Heart right ventricle (tissue), 16 donors: ENCODE measurements at regions not wholly inside any gene's neighbourhood (a gene's known extent, or its start where the extent isn't known, plus 50 kb on each side); places are given as distances from the start of the nearest gene placed in this dataset.

ENCODE experiments used
- ATAC-seq, 8 donors: fragments of 200-7000 bp; cut with Tn5 transposase; one replicate each; pipeline ENCODE4 v1.9.1; 2020; ENCODE audit warnings: mild to moderate bottlenecking in 8 of 8, moderate library complexity in 8 of 8, moderate number of reproducible peaks in 1 of 8
- DNase-seq, 2 donors: peaks; one replicate each; pipeline ENCODE4 v3.0.0-alpha.2; 2020
- H3K27ac ChIP-seq, 10 donors: fragments of 200-600 bp; sonication (generic) in 2 of 10; one replicate each; pipeline versions ENCODE4 v1.5.0 to v1.8.0; 2020 to 2022; ENCODE audit warnings: mild to moderate bottlenecking in 3 of 10
- H3K27me3 ChIP-seq, 7 donors: fragments of 200-600 bp; one replicate each; pipeline ENCODE4 v1.8.0; 2021 to 2022; ENCODE audit warnings: mild to moderate bottlenecking in 2 of 7
- H3K36me3 ChIP-seq, 9 donors: fragments of 200-600 bp; sonication (generic) in 1 of 9; one replicate each; pipeline versions ENCODE4 v1.5.0 to v1.8.0; 2020 to 2022; ENCODE audit warnings: mild to moderate bottlenecking in 2 of 9
- H3K4me1 ChIP-seq, 9 donors: fragments of 200-600 bp; sonication (generic) in 1 of 9; one replicate each; pipeline versions ENCODE4 v1.5.0 to v1.8.0; 2020 to 2022; ENCODE audit warnings: mild to moderate bottlenecking in 4 of 9
- H3K4me3 ChIP-seq, 10 donors: fragments of 200-600 bp; sonication (generic) in 2 of 10; one replicate each; pipeline versions ENCODE4 v1.5.0 to v1.8.0; 2020 to 2022; ENCODE audit warnings: mild to moderate bottlenecking in 7 of 10, moderate library complexity in 2 of 10
- H3K9me3 ChIP-seq, 11 donors: fragments of 200-600 bp in 10 of 11; sonication (generic) in 2 of 11; one replicate each; pipeline versions ENCODE4 v1.5.0 to v1.8.0; 2013 to 2022; ENCODE audit warnings: mild to moderate bottlenecking in 2 of 11, control low read depth in 1 of 11, moderate library complexity in 1 of 11
- WGBS, 2 donors: extraction: QIAGEN DNeasy Blood & Tissue Kit; methylation state at CpG; one replicate each; pipeline ENCODE4 v1.1.7; 2013; ENCODE audit warnings: inconsistent platforms in 1 of 2; 5-methylcytosine and 5-hydroxymethylcytosine counted together
- intact Hi-C, 10 donors: fragments of 100-400 bp; cut with DNase I; formaldehyde crosslinking; loops; one replicate each; pipeline versions ENCODE4 v1.11.1 to v1.14.2; 2022
- TF ChIP-seq, protein P1 (sequence below), 9 donors: fragments of 200-600 bp; sonication (generic) in 2 of 9; IDR thresholded peaks; one replicate each; pipeline versions ENCODE4 v1.5.0 to v1.8.0; 2021 to 2022; ENCODE audit warnings: antibody characterized with exemption in 9 of 9, mild to moderate bottlenecking in 5 of 9, moderate library complexity in 1 of 9
- donor health status: Arrhythmogenic right ventricular cardiomyopathy.
- donor health status: ischemic (EF 13 %, LVEDD 7.1; RV severe dilation, severe dysfunction).
- donor health status: healthy with polysubstance abuse.
- donor health status: DM: no; HTN: yes; CAD: no.
- donor health status: DM: no; HTN: no; CAD: no.
- donor health status: ischemic (EF 25% LVEDD 6.9; RV normal size, moderate dysfunction).
- donor health status: ischemic (EF 25% LVEDD 5.7; RV mildly dilated, moderate dysfunction).
- donor health status: healthy.
- donor health status: DM: yes; HTN: yes; CAD: no.
- donor health status: Ischemic cardiomyopathy.
- donor health status: ischemic (EF 35%, LVEDD 5.7; RV mildly dilated, moderate dysfunction).
- donor health status: nonischemic (EF 11% LVEDD 7.7; RV severe dilation, severe dysfunction).
- donor health status: DM: yes; HTN: yes; CAD: no.
- donor health status: PGD.
- donor health status: ischemic (EF 29% LVEDD 5.4; RV normal size, mild dysfunction).
- donor health status: nonischemic (EF 23%, LVEDD 6.1; RV moderate dilation, normal function).

DNA sequence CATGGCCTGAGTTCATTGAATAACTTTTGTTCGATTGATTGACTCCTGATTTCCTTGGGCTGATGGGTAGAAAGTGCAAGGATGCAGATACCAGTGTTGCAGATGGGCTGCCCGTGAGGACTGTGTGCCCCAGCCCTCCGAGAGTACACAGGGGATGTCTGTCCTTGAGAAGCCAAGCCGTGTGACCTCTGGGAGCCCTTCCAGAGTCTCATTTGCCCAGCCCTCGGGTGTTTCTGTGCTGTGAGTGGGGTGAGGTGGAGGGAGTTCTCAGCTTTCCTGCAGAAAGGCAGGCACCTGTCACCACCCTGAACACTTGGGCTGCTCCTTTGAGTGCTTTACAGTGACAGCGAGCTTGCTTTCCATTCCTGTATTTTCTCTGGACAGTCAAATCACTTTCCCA is 96.4 kb upstream of the CACNA1E start:
- 41 to 50% methylated on average over 6 of the region's 6 CpGs for WGBS, 2 donors
- intact Hi-C loops = no loop called here
- H3K27ac ChIP-seq = no peak overlapping the region

GRCh38 chr1:181387702-181388101 is 95.6 kb upstream of the CACNA1E start:
- no peak for DNase-seq
- H3K27me3 ChIP-seq = peaks cover 0 to 38% (median 11%) of the 10 kb centered on the region in 7 donors
- intact Hi-C loops = no loop called here
- WGBS, 2 donors = 90 to 95% methylated on average over 4 of the region's 4 CpGs
- no peaks in the 10 kb centered on the region for H3K36me3 ChIP-seq
- H3K27ac ChIP-seq = no peak overlapping the region
- no peaks in the 10 kb centered on the region for H3K9me3 ChIP-seq
- H3K4me3 ChIP-seq = no peak overlapping the region
- ATAC-seq = no peak
- TF ChIP-seq, protein P1, sequence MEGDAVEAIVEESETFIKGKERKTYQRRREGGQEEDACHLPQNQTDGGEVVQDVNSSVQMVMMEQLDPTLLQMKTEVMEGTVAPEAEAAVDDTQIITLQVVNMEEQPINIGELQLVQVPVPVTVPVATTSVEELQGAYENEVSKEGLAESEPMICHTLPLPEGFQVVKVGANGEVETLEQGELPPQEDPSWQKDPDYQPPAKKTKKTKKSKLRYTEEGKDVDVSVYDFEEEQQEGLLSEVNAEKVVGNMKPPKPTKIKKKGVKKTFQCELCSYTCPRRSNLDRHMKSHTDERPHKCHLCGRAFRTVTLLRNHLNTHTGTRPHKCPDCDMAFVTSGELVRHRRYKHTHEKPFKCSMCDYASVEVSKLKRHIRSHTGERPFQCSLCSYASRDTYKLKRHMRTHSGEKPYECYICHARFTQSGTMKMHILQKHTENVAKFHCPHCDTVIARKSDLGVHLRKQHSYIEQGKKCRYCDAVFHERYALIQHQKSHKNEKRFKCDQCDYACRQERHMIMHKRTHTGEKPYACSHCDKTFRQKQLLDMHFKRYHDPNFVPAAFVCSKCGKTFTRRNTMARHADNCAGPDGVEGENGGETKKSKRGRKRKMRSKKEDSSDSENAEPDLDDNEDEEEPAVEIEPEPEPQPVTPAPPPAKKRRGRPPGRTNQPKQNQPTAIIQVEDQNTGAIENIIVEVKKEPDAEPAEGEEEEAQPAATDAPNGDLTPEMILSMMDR (IDR thresholded peaks at IDR 0.05) = no peak
- peaks cover 0 to 10% (median 0%) of the 10 kb centered on the region in 9 donors for H3K4me1 ChIP-seq

More for the DNA sequence above, 96.4 kb upstream of the CACNA1E start:
- Histone ChIP-seq H3K4me3 (no peak overlapping the region), H3K4me1 (peaks cover 0 to 10% (median 0%) of the 10 kb centered on the region in 9 donors), H3K9me3 (no peaks in the 10 kb centered on the region), H3K27me3 (peaks cover 0 to 30% (median 11%) of the 10 kb centered on the region in 7 donors), H3K36me3 (no peaks in the 10 kb centered on the region)
- no peak for DNase-seq
- TF ChIP-seq, protein P1 (IDR thresholded peaks at IDR 0.05) = no peak
- ATAC-seq = peak in 3 of 8 donors; percentile 44 to 65 (median 64)

- no peak overlapping the region for H3K4me3 ChIP-seq
- no peaks in the 10 kb centered on the region for H3K36me3 ChIP-seq
- TF ChIP-seq, protein P1 (IDR thresholded peaks at IDR 0.05) = no peak
- 19 to 28% methylated on average over 8 of the region's 8 CpGs for WGBS, 2 donors
- peak in 4 of 8 donors; percentile 8 to 64 (median 37) for ATAC-seq
- H3K27me3 ChIP-seq = peaks cover 0 to 59% (median 19%) of the 10 kb centered on the region in 7 donors
- no peak for DNase-seq
- H3K9me3 ChIP-seq = no peaks in the 10 kb centered on the region
- peaks cover 0 to 10% (median 0%) of the 10 kb centered on the region in 9 donors for H3K4me1 ChIP-seq
- intact Hi-C loops = no loop called here
- H3K27ac ChIP-seq = no peak overlapping the region
Measured at GRCh38 chr1:181390410-181391077, 92.8 kb upstream of the CACNA1E start.

- no peak for DNase-seq
- intact Hi-C loops = no loop called here
- no peak for ATAC-seq
- H3K27ac ChIP-seq = no peak overlapping the region
- peaks cover 0 to 60% (median 19%) of the 10 kb centered on the region in 7 donors for H3K27me3 ChIP-seq
- no peaks in the 10 kb centered on the region for H3K9me3 ChIP-seq
- TF ChIP-seq, protein P1 (IDR thresholded peaks at IDR 0.05) = no peak
- H3K4me3 ChIP-seq = no peak overlapping the region
- peaks cover 0 to 10% (median 0%) of the 10 kb centered on the region in 9 donors for H3K4me1 ChIP-seq
- WGBS, 2 donors = 40 to 51% methylated on average over 5 of the region's 5 CpGs
- no peaks in the 10 kb centered on the region for H3K36me3 ChIP-seq
Measured at GRCh38 chr1:181391301-181391900, 91.9 kb upstream of the CACNA1E start.
